Smooth muscle cell of the brain vasculature (primary cell): ENCODE measurements at regions not wholly inside any gene's neighbourhood (a gene's known extent, or its start where the extent isn't known, plus 50 kb on each side); places are given as distances from the start of the nearest gene placed in this dataset.
A peak's percentile ranks its signal among the peaks of the same experiment; 100 is the strongest.

Experiments
- DNase-seq: peaks from one replicate; pipeline ENCODE4 v3.0.0-alpha.2; 2012; ENCODE audit warnings: low read depth, low spot score

- DNase-seq: no peak
Observed at GRCh38 chr20:17818187-17818586, 118.4 kb downstream of the BANF2 start.

GRCh38 chr20:17816804-17817587, 117.2 kb downstream of the BANF2 start:
- DNase-seq: no peak

- DNase-seq: no peak
Observed at GRCh38 chr20:17811628-17811965, 111.8 kb downstream of the BANF2 start.

- DNase-seq: no peak
Observed at GRCh38 chr20:17810847-17811627, 111.3 kb downstream of the BANF2 start.

GRCh38 chr20:17810062-17810631, 110.4 kb downstream of the BANF2 start:
- no peak for DNase-seq

- no peak for DNase-seq
Observed at GRCh38 chr20:17809362-17810061, 109.7 kb downstream of the BANF2 start.

- no peak for DNase-seq
Observed at GRCh38 chr20:17808782-17809181, 109.0 kb downstream of the BANF2 start.

- DNase-seq: peak; percentile 57
Observed at GRCh38 chr20:17808357-17808756, 108.6 kb downstream of the BANF2 start.

GRCh38 chr20:17807651-17808050, 107.9 kb downstream of the BANF2 start:
- no peak for DNase-seq

GRCh38 chr20:17806739-17807441, 107.1 kb downstream of the BANF2 start:
- peak; percentile 51 for DNase-seq

- DNase-seq: no peak
Observed at GRCh38 chr20:17806107-17806506, 106.3 kb downstream of the BANF2 start.

GRCh38 chr20:17803765-17804164, 104.0 kb downstream of the BANF2 start:
- DNase-seq: no peak

GRCh38 chr20:17799575-17800227, 99.9 kb downstream of the BANF2 start:
- no peak for DNase-seq

- no peak for DNase-seq
Observed at GRCh38 chr20:17798601-17799000, 98.8 kb downstream of the BANF2 start.

- no peak for DNase-seq
Observed at GRCh38 chr20:17797579-17797978, 97.8 kb downstream of the BANF2 start.

GRCh38 chr20:17797161-17797560, 97.4 kb downstream of the BANF2 start:
- DNase-seq: no peak

- DNase-seq: no peak
Observed at GRCh38 chr20:17796091-17796563, 96.4 kb downstream of the BANF2 start.

GRCh38 chr20:17795501-17796071, 95.8 kb downstream of the BANF2 start:
- DNase-seq: no peak

- DNase-seq: no peak
Observed at GRCh38 chr20:17795003-17795402, 95.2 kb downstream of the BANF2 start.

- no peak for DNase-seq
Observed at GRCh38 chr20:17794400-17794799, 94.6 kb downstream of the BANF2 start.
